ENCODE measurements at regions not wholly inside any gene's neighbourhood (a gene's known extent, or its start where the extent isn't known, plus 50 kb on each side); places are given as distances from the start of the nearest gene placed in this dataset.

DNA sequence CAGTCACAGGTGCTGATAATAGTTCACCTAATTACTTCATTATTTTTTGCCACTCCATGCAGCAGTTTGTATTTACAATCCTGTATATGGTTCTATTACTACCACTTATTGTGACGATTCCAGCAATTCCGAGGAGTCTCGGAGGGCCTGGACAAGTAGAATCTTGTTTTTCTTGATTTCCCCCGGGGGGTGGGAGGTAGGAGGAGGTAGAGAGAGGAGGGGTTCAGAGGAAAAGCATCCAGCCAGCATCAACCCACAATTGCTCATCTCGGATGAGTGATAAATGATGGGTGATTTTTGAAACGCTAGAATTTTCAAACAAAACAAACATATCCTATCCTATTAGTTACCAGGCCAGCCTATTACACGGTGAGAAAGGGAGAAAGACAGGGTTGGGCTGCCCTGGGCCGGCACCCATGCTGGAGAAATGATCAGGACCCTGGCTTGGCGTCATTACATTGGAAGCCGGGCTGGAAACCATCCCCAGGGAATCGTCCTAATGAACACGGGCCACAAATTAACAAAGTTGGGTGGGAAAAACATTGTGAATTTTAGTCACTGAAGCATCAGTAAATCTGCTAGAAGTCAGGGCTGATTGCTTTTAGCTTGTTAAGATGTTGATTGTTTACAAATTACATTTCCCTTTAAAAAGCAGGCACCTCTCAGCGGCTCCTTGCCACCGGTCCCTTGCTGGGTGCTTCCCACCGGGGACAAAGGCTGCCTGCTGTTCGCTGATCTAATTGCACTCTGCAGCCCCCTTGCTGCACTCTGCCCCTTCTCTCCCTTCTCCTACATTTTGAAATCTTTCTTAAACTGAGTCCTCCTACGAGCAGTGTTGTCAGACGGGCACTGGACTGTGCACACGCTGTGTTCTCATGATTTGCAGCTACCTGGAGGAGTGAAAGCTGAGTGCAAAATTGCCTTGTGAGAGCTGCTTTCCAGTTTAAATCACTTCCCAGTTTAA, 95.5 kb downstream of the FAM204A start:
- DNase-seq, result no peak

- no peak for DNase-seq
These were observed 98.2 kb downstream of the FAM204A start for GRCh38 chr10:118243907-118244306.

DNA sequence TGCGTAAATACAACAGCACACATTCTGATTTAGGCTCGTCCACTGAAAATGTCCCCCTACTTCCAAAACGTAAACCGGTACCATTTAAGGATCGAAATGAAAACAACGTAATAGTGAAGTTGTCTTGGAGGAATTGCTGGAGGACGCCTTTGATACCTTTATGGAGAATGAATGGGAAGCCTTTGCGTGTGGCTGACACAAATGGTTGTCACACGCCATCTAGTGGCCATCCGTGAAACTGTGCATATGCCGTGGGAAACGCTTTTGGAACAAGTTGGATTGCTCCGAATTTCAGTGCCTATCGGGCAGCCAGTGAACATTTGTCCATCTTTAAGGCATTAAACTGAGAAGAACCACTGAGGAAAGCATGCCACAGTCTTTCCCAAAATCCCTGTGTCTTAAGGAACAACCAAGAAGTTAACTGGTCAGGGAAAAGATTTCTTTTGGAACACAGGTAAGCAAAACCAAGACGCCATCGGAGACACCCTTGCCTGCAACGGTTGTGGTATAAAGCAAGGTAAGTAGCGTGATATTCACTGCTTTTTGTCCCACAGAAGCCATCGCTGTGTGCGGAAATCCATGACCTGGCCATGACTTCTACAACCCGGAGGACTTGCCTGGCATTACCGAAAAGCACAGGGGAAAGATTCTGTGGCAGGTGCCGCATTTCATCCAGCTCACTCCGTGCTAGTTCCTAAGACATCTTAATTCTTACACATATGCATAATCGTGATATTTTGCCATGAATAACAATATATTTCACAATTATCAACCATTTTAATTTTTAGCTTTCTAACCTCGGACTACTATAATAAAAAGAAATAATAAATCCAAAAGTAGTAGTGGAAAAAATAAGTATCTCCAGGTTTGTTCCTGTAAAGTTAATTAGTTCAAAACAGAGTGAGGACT, 100.6 kb downstream of the FAM204A start:
- DNase-seq, result peak; percentile 23 to 64

GRCh38 chr10:118239236-118239630, 102.9 kb downstream of the FAM204A start:
- no peak for DNase-seq

- peak in 1 of 2 experiments; percentile 30 for DNase-seq
These were observed 103.4 kb downstream of the FAM204A start for GRCh38 chr10:118238573-118239235.

DNA sequence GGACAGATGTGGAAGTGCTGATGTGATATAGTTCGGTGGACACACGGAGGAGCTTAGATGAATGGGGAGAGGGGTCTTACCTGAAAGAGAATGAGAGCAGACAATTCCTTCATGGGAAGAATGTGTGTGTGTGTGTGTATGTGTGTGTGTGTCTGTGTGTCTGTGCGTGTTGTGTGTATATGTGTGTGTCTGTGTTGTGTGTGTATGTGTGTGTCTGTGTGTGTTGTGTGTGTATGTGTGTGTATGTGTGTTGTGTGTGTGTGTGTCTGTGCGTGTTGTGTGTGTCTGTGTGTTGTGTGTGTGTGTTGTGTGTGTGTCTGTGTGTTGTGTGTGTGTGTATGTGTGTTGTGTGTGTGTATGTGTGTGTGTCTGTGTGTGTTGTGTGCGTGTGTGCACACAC, 104.2 kb downstream of the FAM204A start:
- no peak for DNase-seq

DNA sequence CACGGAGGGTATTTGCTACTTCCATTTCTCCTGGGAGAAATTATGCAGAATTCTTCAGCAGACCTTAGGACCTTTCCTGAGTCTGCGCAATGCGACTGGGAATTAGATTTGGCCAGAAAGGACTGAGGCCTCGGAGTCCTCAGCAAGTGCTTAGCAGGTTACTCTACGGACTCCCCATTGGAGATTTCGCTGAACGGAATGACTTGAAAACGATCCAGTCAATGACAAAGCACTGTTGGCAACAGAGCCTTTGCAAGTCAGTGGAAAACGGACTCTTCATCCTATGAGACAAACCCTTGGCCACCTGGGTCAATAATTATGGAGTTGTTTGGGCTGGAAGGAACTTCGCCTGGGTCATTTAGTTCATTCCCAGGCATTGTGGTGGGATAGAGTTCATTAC, 107.4 kb downstream of the FAM204A start:
- no peak for DNase-seq

DNA sequence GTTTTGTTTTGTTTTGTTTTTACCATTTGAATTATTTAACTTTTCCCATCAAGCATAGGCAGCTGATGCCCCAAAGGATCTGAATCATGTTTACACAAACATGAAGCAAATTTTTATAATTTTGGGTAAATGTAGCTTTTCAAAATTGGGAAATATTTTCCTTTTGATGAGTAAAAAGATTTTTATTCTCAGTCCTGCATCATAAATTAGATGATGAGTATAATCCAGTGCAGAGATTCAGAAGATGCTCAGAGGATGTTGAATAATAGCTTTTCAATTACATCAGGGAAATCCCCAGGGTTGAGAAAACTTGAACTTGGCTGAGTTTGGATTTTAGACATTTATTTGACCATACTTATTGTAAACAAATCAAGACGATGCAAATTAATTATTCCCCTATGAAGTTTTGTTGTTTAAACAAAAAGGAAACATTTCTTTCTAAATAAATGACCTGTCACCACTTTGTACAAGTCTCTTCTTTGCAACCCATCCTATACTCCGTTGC, 121.7 kb downstream of the FAM204A start:
- DNase-seq, result no peak

GRCh38 chr10:118218562-118218961, 123.6 kb downstream of the FAM204A start:
- DNase-seq, result no peak

DNA sequence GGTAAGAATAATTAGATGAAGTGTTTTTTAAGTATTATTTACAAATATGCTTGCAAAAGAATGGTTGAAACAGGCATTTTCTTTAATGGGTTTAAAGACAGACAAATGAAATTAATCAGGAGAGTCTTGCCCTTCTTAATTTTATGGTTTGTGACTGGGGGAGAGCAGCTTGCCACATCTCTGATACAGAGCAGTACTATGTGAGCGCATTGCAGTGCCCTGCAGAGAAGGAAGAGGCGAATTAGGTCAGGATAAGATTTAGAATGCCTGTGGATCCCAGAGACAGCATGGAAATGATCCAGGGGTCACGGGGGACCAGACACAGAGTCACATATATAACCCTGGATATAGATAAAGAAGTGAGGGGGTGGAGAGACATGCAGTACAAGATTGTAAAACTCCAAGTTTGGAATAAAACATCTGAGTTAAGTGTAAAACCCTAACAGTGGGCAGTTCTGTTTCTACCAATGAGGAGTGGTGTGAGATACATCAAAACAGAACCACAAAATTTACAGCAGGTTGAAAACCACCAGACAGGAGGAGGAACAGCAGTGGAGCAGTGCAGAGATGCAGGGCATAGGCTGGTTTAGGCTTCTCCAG, 125.5 kb downstream of the FAM204A start:
- DNase-seq, result no peak

GRCh38 chr10:118216020-118216419, 126.1 kb downstream of the FAM204A start:
- DNase-seq, result no peak

- DNase-seq, result no peak
These were observed 127.3 kb downstream of the FAM204A start for GRCh38 chr10:118214776-118215175.

DNA sequence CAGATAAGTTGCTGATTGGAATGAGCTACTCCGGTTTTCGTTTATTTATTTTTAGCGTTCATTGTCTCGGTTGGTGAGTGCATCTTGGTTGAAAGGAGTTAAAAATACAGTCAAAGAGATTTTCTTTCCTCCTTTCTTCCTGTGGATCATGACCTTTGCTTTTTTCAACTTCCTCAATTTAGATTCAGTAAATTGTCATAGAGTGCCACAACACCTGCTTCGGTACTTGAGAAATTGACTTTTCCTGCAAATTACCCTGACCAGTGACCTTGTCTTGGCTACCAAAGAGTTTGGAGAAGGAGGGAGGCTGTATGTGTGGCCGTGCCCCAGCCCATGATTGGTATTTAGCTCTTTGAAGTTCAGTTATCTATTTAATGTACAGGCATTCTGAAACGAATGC, 128.7 kb downstream of the FAM204A start:
- no peak for DNase-seq

GRCh38 chr10:118210276-118210675, 131.8 kb downstream of the FAM204A start:
- no peak for DNase-seq

DNA sequence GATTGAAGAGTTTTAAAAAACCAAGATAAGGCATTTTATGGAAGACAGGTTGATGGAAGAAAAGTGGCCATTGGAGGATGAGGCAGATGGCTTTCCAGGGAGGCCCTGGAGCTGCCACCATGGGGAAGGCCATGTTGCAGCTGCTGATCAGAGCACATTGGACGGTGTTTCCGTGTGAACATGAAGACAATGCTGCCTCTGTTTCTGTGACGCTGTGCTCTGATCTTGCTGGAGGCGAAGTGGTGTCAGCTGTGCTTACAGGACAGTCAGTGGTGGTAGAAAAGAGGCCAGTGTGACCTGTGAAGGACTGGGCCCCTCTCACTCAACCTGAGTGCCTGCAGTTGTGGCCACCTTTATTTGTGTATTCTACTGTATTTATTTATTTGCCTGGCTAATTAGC, 132.9 kb downstream of the FAM204A start:
- DNase-seq, result no peak

DNA sequence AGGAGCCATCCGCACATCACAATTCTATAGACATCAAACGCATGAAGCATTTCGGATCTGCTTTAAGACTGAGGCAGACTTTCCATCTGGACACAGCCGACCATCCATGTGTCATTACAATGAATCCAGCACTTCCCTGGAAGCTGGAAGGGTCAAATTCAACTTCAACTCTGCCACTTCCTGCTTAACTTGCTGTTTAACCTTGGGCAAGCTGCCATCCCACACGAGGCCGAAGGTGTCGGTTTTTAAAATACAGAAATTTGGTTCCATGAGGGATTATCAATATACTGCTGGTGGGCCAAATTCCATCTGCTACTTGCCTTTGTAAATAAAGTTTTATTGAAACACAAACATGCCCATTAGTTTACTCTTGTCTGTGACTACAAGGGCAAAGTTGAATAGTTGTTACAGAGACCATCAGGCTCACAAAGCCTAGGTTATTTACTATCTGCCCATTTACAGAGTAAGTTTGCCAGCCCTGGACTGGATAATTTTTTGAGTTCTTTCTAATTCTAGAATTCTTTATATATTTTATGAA, 134.6 kb downstream of the FAM204A start:
- no peak for DNase-seq

- no peak for DNase-seq
These were observed 137.7 kb downstream of the FAM204A start for GRCh38 chr10:118204292-118204943.

- no peak for DNase-seq
These were observed 138.7 kb downstream of the FAM204A start for GRCh38 chr10:118203461-118203860.

GRCh38 chr10:118195729-118196128, 146.4 kb downstream of the FAM204A start:
- no peak for DNase-seq

- no peak for DNase-seq
These were observed 146.9 kb upstream of the RAB11FIP2 start for GRCh38 chr10:118193642-118194041.

DNA sequence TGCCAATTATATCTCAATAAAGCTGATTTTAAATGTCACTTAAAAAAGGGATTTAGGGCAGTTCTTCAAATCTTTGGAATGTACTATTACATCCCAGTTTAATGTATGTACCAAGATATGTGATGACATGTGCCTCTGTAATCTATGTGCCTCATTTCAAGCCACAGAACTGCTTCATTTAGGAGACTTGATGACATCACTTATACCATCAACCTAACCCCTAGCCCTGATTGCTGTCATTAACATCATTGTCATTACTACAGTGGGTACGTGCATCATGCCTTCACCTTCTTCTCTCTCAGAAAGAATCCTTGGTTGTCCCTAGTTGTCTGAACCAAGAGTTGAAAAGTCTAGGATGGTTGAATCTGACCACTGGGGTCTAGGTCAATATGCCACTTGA, 134.3 kb upstream of the RAB11FIP2 start:
- DNase-seq, result no peak

DNA sequence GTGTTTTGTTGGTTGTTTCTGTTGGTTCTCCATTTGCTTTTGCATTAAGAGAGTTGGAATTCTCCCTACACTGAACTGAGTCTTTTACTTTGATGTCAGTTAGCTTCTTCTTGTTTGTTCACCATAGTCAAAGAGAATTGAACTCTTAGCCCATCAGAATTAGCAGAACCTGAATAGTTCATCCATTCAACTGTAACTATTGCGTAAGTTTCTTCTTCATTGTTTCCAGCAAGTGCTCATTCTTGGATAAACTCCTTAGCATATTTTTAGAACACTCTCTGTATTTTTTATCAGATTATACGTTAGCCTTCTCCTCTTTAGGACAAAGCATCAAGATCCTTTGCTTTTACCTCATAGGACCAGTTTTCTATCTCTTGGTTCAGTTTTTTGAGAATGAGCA, 128.4 kb upstream of the RAB11FIP2 start:
- no peak for DNase-seq
